ENCODE measurements at regions not wholly inside any gene's neighbourhood (a gene's known extent, or its start where the extent isn't known, plus 50 kb on each side); places are given as distances from the start of the nearest gene placed in this dataset.

- no peak for DNase-seq
- Mint-ChIP-seq H3K4me3 (no peak overlapping the region), H3K9me3 (no peaks in the 10 kb centered on the region), H3K27ac (no peak overlapping the region), H3K36me3 (ENCODE audit: low read depth) (no peaks in the 10 kb centered on the region), H3K27me3 (no peaks in the 10 kb centered on the region), H3K4me1 (no peaks in the 10 kb centered on the region)
- POLR2A ChIA-PET = no interaction called here
- CTCF ChIA-PET = no interaction called here
These were observed 293.4 kb upstream of the F9 start for GRCh38 chrX:139237141-139237540.

DNA sequence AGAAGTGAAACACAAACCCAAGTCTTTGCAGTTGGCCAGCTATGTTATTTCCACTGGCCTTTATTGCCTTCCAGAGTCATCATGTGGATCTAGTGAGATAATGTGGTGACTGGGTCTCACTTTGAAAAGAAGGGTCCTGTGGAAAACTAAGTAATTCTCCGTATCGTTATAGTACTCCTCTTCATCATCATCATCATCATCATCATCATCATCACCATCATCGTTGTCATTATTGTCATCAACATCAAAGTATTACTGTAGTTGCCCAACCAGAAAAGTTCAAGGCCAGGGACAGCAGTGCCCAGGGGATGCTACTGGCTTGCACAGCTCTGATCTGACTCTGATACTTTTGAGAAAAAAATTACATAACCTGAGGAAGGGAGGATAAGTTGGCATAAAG, 295.6 kb upstream of the F9 start:
- Mint-ChIP-seq H3K4me1 (no peaks in the 10 kb centered on the region), H3K36me3 (ENCODE audit: low read depth) (no peaks in the 10 kb centered on the region), H3K4me3 (no peak overlapping the region), H3K27ac (no peak overlapping the region), H3K27me3 (no peaks in the 10 kb centered on the region), H3K9me3 (no peaks in the 10 kb centered on the region)
- DNase-seq = no peak
- ChIA-PET POLR2A (no interaction called here), CTCF (no interaction called here)

DNA sequence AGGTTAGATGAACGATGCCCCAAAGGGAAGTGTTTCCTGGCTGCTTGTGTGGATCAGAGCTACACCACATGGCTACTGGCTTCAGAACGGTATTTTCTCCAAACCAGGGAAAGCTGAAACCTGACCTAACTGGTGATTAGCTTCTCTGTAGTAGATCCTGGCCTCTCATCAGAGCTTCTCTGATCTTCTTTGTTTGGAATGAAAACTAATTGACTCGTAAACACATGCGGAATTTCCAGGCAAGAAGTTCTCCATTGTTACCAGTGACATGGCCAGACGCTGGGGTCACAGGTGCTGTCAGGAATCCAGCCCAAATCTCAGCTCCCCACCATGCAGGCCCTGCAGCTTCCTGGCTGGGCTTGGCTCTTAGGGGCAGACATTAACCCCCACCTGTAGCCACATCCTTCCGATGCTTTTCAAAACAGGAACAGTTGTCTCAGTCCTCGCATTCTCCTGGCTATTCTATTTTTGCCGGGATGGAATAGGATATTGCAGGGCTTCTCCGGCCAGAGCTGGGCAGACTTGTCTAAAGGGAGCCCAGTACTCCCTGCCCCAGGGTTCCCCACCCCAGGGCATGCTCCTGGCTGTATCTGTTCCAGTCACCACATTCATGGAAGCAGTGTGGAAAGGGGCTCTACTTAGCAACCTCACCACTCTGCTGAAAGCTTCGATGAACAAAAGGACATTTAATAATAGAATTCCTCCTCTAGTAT, 305.4 kb upstream of the F9 start:
- CTCF ChIA-PET = no interaction called here
- no peak overlapping the region for H3K4me3 Mint-ChIP-seq
- no peak for DNase-seq
- H3K4me1 Mint-ChIP-seq = no peaks in the 10 kb centered on the region
- no peaks in the 10 kb centered on the region for H3K36me3 Mint-ChIP-seq (ENCODE audit: low read depth)
- no peaks in the 10 kb centered on the region for H3K27me3 Mint-ChIP-seq
- POLR2A ChIA-PET = no interaction called here
- no peaks in the 10 kb centered on the region for H3K9me3 Mint-ChIP-seq
- H3K27ac Mint-ChIP-seq = no peak overlapping the region

GRCh38 chrX:139222511-139223200, 307.9 kb upstream of the F9 start:
- ChIA-PET POLR2A (no interaction called here), CTCF (no interaction called here)
- H3K9me3 Mint-ChIP-seq = no peaks in the 10 kb centered on the region
- H3K27ac Mint-ChIP-seq = no peak overlapping the region
- DNase-seq = no peak
- no peaks in the 10 kb centered on the region for H3K4me1 Mint-ChIP-seq
- H3K36me3 Mint-ChIP-seq (ENCODE audit: low read depth) = no peaks in the 10 kb centered on the region
- no peak overlapping the region for H3K4me3 Mint-ChIP-seq
- H3K27me3 Mint-ChIP-seq = no peaks in the 10 kb centered on the region

DNA sequence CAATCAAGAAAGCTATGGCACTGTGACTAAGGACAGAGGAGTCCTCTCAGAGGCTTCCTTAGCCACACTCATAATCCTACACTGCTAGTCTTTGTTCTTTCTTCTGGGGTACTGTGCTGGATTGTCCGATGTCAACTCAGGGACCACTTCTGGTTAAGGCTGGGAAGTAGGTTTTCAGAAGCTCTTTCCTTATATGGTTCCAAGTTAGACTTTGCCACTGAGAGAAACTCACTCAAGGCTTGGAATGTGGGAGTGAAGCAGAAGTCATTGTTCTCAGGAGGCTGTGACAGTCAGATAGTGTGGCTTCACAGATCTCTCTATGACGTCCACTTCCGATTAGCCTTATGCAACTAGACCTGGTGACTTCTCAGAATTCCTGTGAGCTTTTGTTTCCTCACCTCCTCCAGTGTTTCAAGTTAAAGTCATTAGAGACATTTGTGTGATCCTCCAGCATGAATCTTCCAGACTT, 317.3 kb upstream of the F9 start:
- no peak overlapping the region for H3K4me3 Mint-ChIP-seq
- DNase-seq = no peak
- H3K36me3 Mint-ChIP-seq (ENCODE audit: low read depth) = no peaks in the 10 kb centered on the region
- ChIA-PET POLR2A (no interaction called here), CTCF (no interaction called here)
- no peaks in the 10 kb centered on the region for H3K27me3 Mint-ChIP-seq
- H3K27ac Mint-ChIP-seq = no peak overlapping the region
- H3K4me1 Mint-ChIP-seq = no peaks in the 10 kb centered on the region
- no peaks in the 10 kb centered on the region for H3K9me3 Mint-ChIP-seq

GRCh38 chrX:139211568-139212182, 318.9 kb upstream of the F9 start:
- no peaks in the 10 kb centered on the region for H3K9me3 Mint-ChIP-seq
- ChIA-PET POLR2A (no interaction called here), CTCF (no interaction called here)
- no peak overlapping the region for H3K27ac Mint-ChIP-seq
- H3K36me3 Mint-ChIP-seq (ENCODE audit: low read depth) = no peaks in the 10 kb centered on the region
- peaks cover 5% of the 10 kb centered on the region for H3K27me3 Mint-ChIP-seq
- no peak for DNase-seq
- H3K4me3 Mint-ChIP-seq = no peak overlapping the region
- H3K4me1 Mint-ChIP-seq = no peaks in the 10 kb centered on the region

DNA sequence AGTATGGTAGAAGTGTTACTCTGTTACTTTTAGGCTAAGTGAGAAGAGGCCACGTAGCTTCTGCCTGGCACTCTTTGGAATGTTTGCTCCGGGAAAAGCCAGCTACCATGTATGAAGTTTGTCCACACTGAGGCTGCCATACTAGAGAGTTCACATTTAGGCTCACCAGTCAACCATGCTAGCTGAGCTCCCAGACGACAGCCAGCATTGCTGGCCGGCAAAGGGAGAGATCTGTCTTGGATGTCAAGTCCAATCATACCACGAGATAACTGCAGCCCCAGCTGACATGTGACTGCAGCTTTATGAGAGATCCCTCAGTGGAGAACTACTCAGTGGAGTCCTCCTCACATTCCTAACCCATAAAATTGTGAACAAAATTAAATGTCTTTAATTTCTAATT, 321.2 kb upstream of the F9 start:
- peaks cover 17% of the 10 kb centered on the region for H3K27me3 Mint-ChIP-seq
- H3K4me3 Mint-ChIP-seq = no peak overlapping the region
- H3K9me3 Mint-ChIP-seq = no peaks in the 10 kb centered on the region
- CTCF ChIA-PET = no interaction called here
- DNase-seq = no peak
- H3K27ac Mint-ChIP-seq = no peak overlapping the region
- no peaks in the 10 kb centered on the region for H3K36me3 Mint-ChIP-seq (ENCODE audit: low read depth)
- H3K4me1 Mint-ChIP-seq = peaks cover 1% of the 10 kb centered on the region
- POLR2A ChIA-PET = no interaction called here

- ChIA-PET CTCF (no interaction called here), POLR2A (no interaction called here)
- peaks cover 20% of the 10 kb centered on the region for H3K27me3 Mint-ChIP-seq
- H3K4me1 Mint-ChIP-seq = peaks cover 3% of the 10 kb centered on the region
- no peak overlapping the region for H3K4me3 Mint-ChIP-seq
- H3K36me3 Mint-ChIP-seq (ENCODE audit: low read depth) = no peaks in the 10 kb centered on the region
- DNase-seq = no peak
- no peaks in the 10 kb centered on the region for H3K9me3 Mint-ChIP-seq
- H3K27ac Mint-ChIP-seq = no peak overlapping the region
These were observed 322.9 kb upstream of the F9 start for GRCh38 chrX:139207655-139208054.

- no peak for DNase-seq
- no peak overlapping the region for H3K27ac Mint-ChIP-seq
- ChIA-PET POLR2A (no interaction called here), CTCF (no interaction called here)
- H3K27me3 Mint-ChIP-seq = peaks cover 26% of the 10 kb centered on the region
- no peak overlapping the region for H3K4me3 Mint-ChIP-seq
- H3K4me1 Mint-ChIP-seq = peaks cover 3% of the 10 kb centered on the region
- no peaks in the 10 kb centered on the region for H3K9me3 Mint-ChIP-seq
- H3K36me3 Mint-ChIP-seq (ENCODE audit: low read depth) = no peaks in the 10 kb centered on the region
These were observed 323.6 kb upstream of the F9 start for GRCh38 chrX:139206914-139207313.

- H3K4me3 Mint-ChIP-seq = peak overlapping the region; percentile 37
- peaks cover 3% of the 10 kb centered on the region for H3K4me1 Mint-ChIP-seq
- H3K27me3 Mint-ChIP-seq = peaks cover 28% of the 10 kb centered on the region
- H3K27ac Mint-ChIP-seq = no peak overlapping the region
- CTCF ChIA-PET = no interaction called here
- H3K36me3 Mint-ChIP-seq (ENCODE audit: low read depth) = no peaks in the 10 kb centered on the region
- no peaks in the 10 kb centered on the region for H3K9me3 Mint-ChIP-seq
- POLR2A ChIA-PET = no interaction called here
- no peak for DNase-seq
These were observed 325.5 kb upstream of the F9 start for GRCh38 chrX:139204898-139205667.

DNA sequence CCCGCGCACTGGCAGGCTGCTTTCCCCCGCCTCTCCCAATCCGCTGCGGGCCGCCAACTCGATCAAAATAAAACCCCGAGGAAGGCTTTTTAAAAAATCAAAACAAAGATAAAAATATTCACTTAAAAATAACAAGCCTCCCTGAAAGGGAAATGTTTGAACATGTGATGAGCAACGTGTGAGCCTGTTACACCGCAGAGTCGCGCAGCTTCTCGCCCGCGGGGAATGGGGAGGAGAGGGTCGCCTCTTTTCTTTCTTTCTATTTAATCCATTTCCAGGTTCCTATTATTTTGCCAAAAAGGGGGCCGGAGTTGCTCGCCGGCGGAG, 326.0 kb upstream of the F9 start:
- CTCF ChIA-PET = no interaction called here
- H3K36me3 Mint-ChIP-seq (ENCODE audit: low read depth) = no peaks in the 10 kb centered on the region
- DNase-seq = no peak
- peaks cover 3% of the 10 kb centered on the region for H3K4me1 Mint-ChIP-seq
- peak overlapping the region; percentile 37 for H3K4me3 Mint-ChIP-seq
- no peaks in the 10 kb centered on the region for H3K9me3 Mint-ChIP-seq
- H3K27me3 Mint-ChIP-seq = peaks cover 28% of the 10 kb centered on the region
- no peak overlapping the region for H3K27ac Mint-ChIP-seq
- POLR2A ChIA-PET = no interaction called here

- Mint-ChIP-seq H3K9me3 (no peaks in the 10 kb centered on the region), H3K36me3 (ENCODE audit: low read depth) (no peaks in the 10 kb centered on the region)
These were observed 326.6 kb upstream of the F9 start for GRCh38 chrX:139203651-139204570.

More at GRCh38 chrX:139203651-139204570, 326.6 kb upstream of the F9 start:
- Mint-ChIP-seq H3K4me3 (no peak overlapping the region), H3K4me1 (peaks cover 3% of the 10 kb centered on the region), H3K27me3 (peaks cover 28% of the 10 kb centered on the region), H3K27ac (no peak overlapping the region)
- DNase-seq = no peak
- ChIA-PET CTCF (interaction anchor here (0.6 kb wide), 1 partner anchor 291 kb away, joined by 4 read pairs; no protein-coding TSS in a partner anchor), POLR2A (no interaction called here)

Measured in activated CD4-positive, alpha-beta memory T cell treated with anti-CD3 and anti-CD28 coated beads, Interleukin-2, amount 10 ng/mL, durations not matched to agents 7 days and 5 days (primary cell).